OCI-LY7 (cell line): ENCODE measurements at regions not wholly inside any gene's neighbourhood (a gene's known extent, or its start where the extent isn't known, plus 50 kb on each side); places are given as distances from the start of the nearest gene placed in this dataset.

ENCODE experiments used
- EZH2phosphoT487 ChIP-seq: fragments of 200-600 bp; sonication (generic); IDR thresholded peaks from 2 replicates; pipeline ENCODE4 v1.6.1; 2018; ENCODE audit warnings: low read depth, borderline replicate concordance, mild to moderate bottlenecking, mixed run types, antibody characterized with exemption, low read length, moderate library complexity, mixed read lengths
- TF ChIP-seq, protein P1 (sequence below): fragments of 200-600 bp; sonication (generic); conservative IDR thresholded peaks from 2 replicates; pipeline ENCODE4 v1.5.1; 2014; ENCODE audit warnings: mild to moderate bottlenecking, antibody characterized with exemption, low read length, moderate library complexity, mixed read lengths

DNA sequence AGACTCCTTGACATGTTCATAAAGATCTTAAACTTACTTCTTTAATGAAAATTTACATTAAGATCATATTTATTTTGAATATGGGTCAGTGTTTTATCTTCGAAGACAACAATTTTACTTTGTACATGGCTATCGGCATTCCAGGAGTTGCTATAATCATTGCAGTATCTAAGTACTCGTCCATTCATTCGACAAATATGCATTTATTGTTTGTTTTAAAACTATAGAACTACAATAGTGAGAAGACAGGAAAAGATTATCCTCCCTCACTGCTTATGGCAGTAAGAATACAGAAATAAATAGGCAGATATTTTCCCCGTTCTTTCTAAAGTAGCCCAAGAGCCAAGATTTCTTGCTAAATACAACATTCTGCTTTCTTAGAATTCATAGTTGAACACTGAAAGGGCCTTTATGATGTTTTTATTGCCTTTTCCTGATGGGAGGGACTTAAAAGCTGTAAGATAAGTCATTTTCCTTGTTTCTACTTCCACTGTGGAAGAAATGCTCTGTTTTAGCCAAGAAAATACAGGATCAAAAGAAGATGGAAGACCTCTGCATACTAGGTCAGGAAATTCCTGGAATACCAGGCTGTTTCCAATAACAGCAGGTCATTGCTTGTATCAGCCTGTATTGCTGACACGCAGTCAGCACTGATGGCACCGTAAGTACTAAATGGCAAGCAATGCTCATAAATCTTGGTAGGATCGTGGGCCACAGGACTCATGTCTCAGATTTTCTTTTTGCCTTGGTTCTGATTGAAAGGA, 521.0 kb upstream of the ATP2B1 start:
- TF ChIP-seq, protein P1, sequence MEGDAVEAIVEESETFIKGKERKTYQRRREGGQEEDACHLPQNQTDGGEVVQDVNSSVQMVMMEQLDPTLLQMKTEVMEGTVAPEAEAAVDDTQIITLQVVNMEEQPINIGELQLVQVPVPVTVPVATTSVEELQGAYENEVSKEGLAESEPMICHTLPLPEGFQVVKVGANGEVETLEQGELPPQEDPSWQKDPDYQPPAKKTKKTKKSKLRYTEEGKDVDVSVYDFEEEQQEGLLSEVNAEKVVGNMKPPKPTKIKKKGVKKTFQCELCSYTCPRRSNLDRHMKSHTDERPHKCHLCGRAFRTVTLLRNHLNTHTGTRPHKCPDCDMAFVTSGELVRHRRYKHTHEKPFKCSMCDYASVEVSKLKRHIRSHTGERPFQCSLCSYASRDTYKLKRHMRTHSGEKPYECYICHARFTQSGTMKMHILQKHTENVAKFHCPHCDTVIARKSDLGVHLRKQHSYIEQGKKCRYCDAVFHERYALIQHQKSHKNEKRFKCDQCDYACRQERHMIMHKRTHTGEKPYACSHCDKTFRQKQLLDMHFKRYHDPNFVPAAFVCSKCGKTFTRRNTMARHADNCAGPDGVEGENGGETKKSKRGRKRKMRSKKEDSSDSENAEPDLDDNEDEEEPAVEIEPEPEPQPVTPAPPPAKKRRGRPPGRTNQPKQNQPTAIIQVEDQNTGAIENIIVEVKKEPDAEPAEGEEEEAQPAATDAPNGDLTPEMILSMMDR = no peak
- no peak for TF ChIP-seq EZH2phosphoT487
